ENCODE measurements at regions not wholly inside any gene's neighbourhood (a gene's known extent, or its start where the extent isn't known, plus 50 kb on each side); places are given as distances from the start of the nearest gene placed in this dataset.
"Not testable (repeated sequence)": the region's sequence is repeated elsewhere in the genome, so short reads cannot be mapped to it uniquely, and the experiment has no call there.

DNA sequence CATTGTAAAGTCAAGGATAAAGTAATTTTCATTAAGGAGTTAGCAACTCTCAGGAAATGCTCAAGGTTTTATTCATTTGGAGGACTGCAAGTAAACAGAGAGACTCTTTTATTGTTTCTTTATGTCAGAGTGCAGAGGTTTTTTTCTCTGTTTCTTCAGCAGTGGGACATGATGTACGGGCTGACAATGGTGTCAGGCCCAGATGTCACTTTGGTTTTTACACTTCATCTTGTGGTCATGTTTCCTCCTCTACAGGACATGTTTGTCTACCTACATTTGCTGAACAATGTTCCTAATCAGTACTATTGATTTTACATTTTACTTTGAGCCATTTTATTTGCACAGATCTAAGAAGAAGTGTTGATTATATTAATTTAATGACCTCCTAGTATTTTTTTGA lies 72.8 kb upstream of the PARP8 start:
- H3K36me3 ChIP-seq: no peaks in the 10 kb centered on the region
- peaks cover 24% of the 10 kb centered on the region for H3K4me1 Mint-ChIP-seq
- no peak for DNase-seq (ENCODE audit: low spot score)
- no peaks in the 10 kb centered on the region for H3K36me3 Mint-ChIP-seq
- no peaks in the 10 kb centered on the region for H4K20me1 ChIP-seq (ENCODE audit: low read depth)
- TF ChIP-seq EZH2 (IDR thresholded peaks at IDR 0.05) (no peak), EZH2phosphoT487 (IDR thresholded peaks at IDR 0.05) (no peak), CTCF (IDR thresholded peaks at IDR 0.05) (no peak)
- no peaks in the 10 kb centered on the region for H3K9me3 ChIP-seq (ENCODE audit: low read depth)
- H3F3A ChIP-seq (ENCODE audit: low read depth): no peaks in the 10 kb centered on the region
- H3K4me2 ChIP-seq: no peak overlapping the region
- no peak overlapping the region for H2AFZ ChIP-seq (replicated peaks)
- no peaks in the 10 kb centered on the region for H3K79me2 ChIP-seq (ENCODE audit: low read depth)
- no peaks in the 10 kb centered on the region for H3K27me3 ChIP-seq
- no peak overlapping the region for H3K9ac ChIP-seq
- no peak overlapping the region for H3K4me3 Mint-ChIP-seq
- H3K9me3 Mint-ChIP-seq: peaks cover 5% of the 10 kb centered on the region
- H3K27me3 Mint-ChIP-seq (ENCODE audit: insufficient read depth, low read depth): no peaks in the 10 kb centered on the region
- H3K27ac ChIP-seq: no peak overlapping the region
- peaks cover 3% of the 10 kb centered on the region for H3K4me1 ChIP-seq
- no peak overlapping the region for H3K4me3 ChIP-seq
- no peak overlapping the region for H3K27ac Mint-ChIP-seq

- Histone ChIP-seq H4K20me1 (ENCODE audit: low read depth) (no peaks in the 10 kb centered on the region), H3K36me3 (no peaks in the 10 kb centered on the region), H3K4me2 (no peak overlapping the region), H2AFZ (replicated peaks) (no peak overlapping the region), H3K27ac (no peak overlapping the region), H3F3A (ENCODE audit: low read depth) (no peaks in the 10 kb centered on the region), H3K79me2 (ENCODE audit: low read depth) (no peaks in the 10 kb centered on the region), H3K27me3 (no peaks in the 10 kb centered on the region), H3K4me1 (peaks cover 3% of the 10 kb centered on the region), H3K9me3 (ENCODE audit: low read depth) (no peaks in the 10 kb centered on the region), H3K9ac (no peak overlapping the region), H3K4me3 (no peak overlapping the region)
- Mint-ChIP-seq H3K36me3 (no peaks in the 10 kb centered on the region), H3K9me3 (peaks cover 7% of the 10 kb centered on the region), H3K27ac (no peak overlapping the region), H3K4me1 (peaks cover 24% of the 10 kb centered on the region), H3K4me3 (no peak overlapping the region), H3K27me3 (ENCODE audit: insufficient read depth, low read depth) (no peaks in the 10 kb centered on the region)
- DNase-seq (ENCODE audit: low spot score): no peak
- no peak for TF ChIP-seq EZH2phosphoT487 (IDR thresholded peaks at IDR 0.05)
- no peak for TF ChIP-seq EZH2 (IDR thresholded peaks at IDR 0.05)
- TF ChIP-seq CTCF (IDR thresholded peaks at IDR 0.05): no peak
These were observed 71.2 kb upstream of the PARP8 start for GRCh38 chr5:50595199-50595598.

- not testable (repeated sequence) for H3K4me1 ChIP-seq; H3K36me3 ChIP-seq; H3K79me2 ChIP-seq (ENCODE audit: low read depth); H3K27ac Mint-ChIP-seq; H3K9me3 ChIP-seq (ENCODE audit: low read depth); H2AFZ ChIP-seq (replicated peaks); H3K36me3 Mint-ChIP-seq; H3F3A ChIP-seq (ENCODE audit: low read depth); H3K9ac ChIP-seq; H3K27me3 ChIP-seq; H3K27ac ChIP-seq; H3K4me3 ChIP-seq; H4K20me1 ChIP-seq (ENCODE audit: low read depth); H3K4me1 Mint-ChIP-seq; H3K27me3 Mint-ChIP-seq (ENCODE audit: insufficient read depth, low read depth); H3K4me3 Mint-ChIP-seq; H3K4me2 ChIP-seq; DNase-seq (ENCODE audit: low spot score)
- H3K9me3 Mint-ChIP-seq: peaks cover 12% of the 10 kb centered on the region
These were observed 64.9 kb upstream of the PARP8 start for GRCh38 chr5:50601576-50601975.

- Histone ChIP-seq H3K4me2 (no peak overlapping the region), H3K79me2 (ENCODE audit: low read depth) (no peaks in the 10 kb centered on the region), H3K27me3 (no peaks in the 10 kb centered on the region), H3K27ac (no peak overlapping the region), H3K9ac (no peak overlapping the region), H2AFZ (replicated peaks) (no peak overlapping the region), H3K4me1 (no peaks in the 10 kb centered on the region), H3F3A (ENCODE audit: low read depth) (no peaks in the 10 kb centered on the region), H3K4me3 (no peak overlapping the region), H3K9me3 (ENCODE audit: low read depth) (no peaks in the 10 kb centered on the region), H3K36me3 (no peaks in the 10 kb centered on the region), H4K20me1 (ENCODE audit: low read depth) (no peaks in the 10 kb centered on the region)
- Mint-ChIP-seq H3K27me3 (ENCODE audit: insufficient read depth, low read depth) (no peaks in the 10 kb centered on the region), H3K4me3 (no peak overlapping the region), H3K4me1 (peaks cover 4% of the 10 kb centered on the region), H3K9me3 (peaks cover 22% of the 10 kb centered on the region), H3K36me3 (no peaks in the 10 kb centered on the region), H3K27ac (no peak overlapping the region)
- no peak for DNase-seq (ENCODE audit: low spot score)
- no peak for TF ChIP-seq EZH2 (IDR thresholded peaks at IDR 0.05)
- no peak for TF ChIP-seq CTCF (IDR thresholded peaks at IDR 0.05)
These were observed 60.3 kb upstream of the PARP8 start for GRCh38 chr5:50606179-50606578.

DNA sequence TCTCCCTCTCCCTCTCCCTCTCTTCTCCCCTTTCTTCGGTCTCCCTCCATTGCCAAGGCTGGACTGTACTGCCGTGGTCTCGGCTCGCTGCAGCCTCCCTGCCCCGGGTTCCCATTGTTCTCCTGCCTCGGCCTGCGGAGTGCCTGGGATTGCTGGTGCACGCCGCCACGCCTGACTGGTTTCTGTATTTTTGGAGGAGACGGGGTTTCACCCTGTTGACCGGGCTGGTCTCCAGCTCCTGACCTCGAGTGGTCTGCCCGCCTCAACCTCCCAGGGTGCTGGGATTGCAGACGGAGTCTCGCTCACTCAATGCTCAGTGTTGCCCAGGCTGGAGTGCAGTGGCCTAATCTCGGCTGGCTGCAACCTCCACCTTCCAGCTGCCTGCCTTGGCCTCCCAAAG lies 59.0 kb upstream of the PARP8 start:
- H3K36me3 Mint-ChIP-seq; H3K79me2 ChIP-seq (ENCODE audit: low read depth); H3K27ac Mint-ChIP-seq; H4K20me1 ChIP-seq (ENCODE audit: low read depth); DNase-seq (ENCODE audit: low spot score); H3K27me3 Mint-ChIP-seq (ENCODE audit: insufficient read depth, low read depth); H3K27ac ChIP-seq; H3K4me2 ChIP-seq; H3K9ac ChIP-seq; H3K9me3 ChIP-seq (ENCODE audit: low read depth); H3K4me3 ChIP-seq; H3K27me3 ChIP-seq; H3K36me3 ChIP-seq; H3K4me1 Mint-ChIP-seq; H3F3A ChIP-seq (ENCODE audit: low read depth); H3K4me1 ChIP-seq; H2AFZ ChIP-seq (replicated peaks); H3K4me3 Mint-ChIP-seq: not testable (repeated sequence)
- peaks cover 18% of the 10 kb centered on the region for H3K9me3 Mint-ChIP-seq

DNA sequence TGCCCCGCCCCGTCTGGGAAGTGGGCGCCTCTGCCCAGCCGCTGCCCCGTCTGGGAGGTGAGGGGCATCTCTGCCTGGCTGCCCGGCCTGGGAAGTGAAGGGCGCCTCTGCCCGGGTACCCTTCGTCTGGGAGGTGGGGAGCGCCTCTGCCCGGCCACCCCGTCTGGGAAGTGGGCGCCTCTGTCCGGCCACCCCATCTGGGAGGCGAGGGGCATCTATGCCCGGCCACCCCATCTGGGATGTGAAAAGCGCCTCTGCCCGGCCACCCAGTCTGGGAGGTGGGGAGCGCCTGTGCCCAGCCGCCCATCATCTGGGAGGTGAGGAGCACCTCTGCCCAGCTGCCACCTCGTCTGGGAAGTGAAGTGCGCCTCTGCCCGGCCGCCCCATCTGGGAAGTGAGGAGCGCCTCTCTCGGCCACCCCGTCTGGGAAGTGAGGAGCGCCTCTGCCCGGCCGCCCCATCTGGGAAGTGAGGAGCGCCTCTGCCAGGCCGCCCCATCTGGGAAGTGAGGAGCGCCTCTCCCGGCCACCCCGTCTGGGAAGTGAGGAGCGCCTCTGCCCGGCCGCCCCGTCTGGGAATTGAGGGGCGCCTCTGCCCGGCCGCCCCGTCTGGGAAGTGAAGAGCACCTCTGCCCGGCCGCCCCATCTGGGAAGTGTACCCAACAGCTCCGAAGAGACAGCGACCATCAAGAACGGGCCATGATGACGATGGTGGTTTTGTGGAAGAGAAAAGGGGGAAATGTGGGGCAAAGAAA lies 58.3 kb upstream of the PARP8 start:
- not testable (repeated sequence) for H3K4me2 ChIP-seq; H3K79me2 ChIP-seq (ENCODE audit: low read depth); H3K36me3 ChIP-seq; H3K27me3 ChIP-seq; H3K4me1 ChIP-seq; H3K4me1 Mint-ChIP-seq; H3K9ac ChIP-seq; H3K27ac Mint-ChIP-seq; H2AFZ ChIP-seq (replicated peaks); H3K36me3 Mint-ChIP-seq; DNase-seq (ENCODE audit: low spot score); H3K9me3 ChIP-seq (ENCODE audit: low read depth); H3K4me3 ChIP-seq; H4K20me1 ChIP-seq (ENCODE audit: low read depth); H3K27me3 Mint-ChIP-seq (ENCODE audit: insufficient read depth, low read depth); H3F3A ChIP-seq (ENCODE audit: low read depth); H3K27ac ChIP-seq; H3K4me3 Mint-ChIP-seq
- peaks cover 18% of the 10 kb centered on the region for H3K9me3 Mint-ChIP-seq
